Hippocampal formation (tissue), 2 donors: ENCODE measurements at regions not wholly inside any gene's neighbourhood (a gene's known extent, or its start where the extent isn't known, plus 50 kb on each side); places are given as distances from the start of the nearest gene placed in this dataset.

Source experiments
- DNase-seq, 2 donors: peaks; one replicate each; lab custom pipeline; 2025; lab: John Stamatoyannopoulos, UW

DNA sequence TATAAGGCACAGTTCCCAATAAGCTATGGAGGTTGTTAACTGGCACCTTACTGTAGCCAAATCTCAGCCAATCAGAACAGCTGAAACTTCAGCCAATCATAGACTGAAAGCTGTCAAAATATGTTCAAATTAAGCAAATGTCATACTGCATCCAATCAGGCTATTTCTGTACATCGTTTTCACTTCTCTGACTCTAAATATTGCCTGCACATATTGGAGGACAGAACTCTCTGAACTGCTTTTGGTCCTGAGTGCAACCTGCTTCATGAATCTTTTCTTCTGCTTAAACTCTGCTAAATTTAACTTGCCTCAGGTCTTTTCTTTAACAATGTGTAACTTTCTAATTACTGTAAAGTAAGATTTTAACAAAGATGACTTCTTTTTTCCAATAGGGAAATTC, 1198.9 kb upstream of the PCDH7 start:
- DNase-seq: no peak

DNA sequence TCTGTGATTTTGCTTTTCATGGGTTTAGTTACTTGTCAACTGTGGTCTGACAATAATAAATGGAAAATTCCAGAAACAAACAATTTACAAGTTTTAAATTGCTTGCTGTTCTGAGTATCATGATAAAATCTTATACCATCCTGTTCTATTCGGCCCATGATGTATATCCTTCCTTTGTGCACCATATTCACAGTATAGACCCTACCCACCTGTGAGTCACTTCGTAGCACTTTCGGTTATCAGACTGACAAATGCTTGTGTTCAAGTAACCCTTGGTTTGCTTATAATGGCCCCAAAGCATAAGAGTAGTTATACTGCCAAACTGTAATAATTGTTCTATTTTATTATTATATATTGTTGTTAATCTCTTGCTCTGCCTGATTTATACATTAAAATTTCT, 1183.4 kb upstream of the PCDH7 start:
- no peak for DNase-seq

DNA sequence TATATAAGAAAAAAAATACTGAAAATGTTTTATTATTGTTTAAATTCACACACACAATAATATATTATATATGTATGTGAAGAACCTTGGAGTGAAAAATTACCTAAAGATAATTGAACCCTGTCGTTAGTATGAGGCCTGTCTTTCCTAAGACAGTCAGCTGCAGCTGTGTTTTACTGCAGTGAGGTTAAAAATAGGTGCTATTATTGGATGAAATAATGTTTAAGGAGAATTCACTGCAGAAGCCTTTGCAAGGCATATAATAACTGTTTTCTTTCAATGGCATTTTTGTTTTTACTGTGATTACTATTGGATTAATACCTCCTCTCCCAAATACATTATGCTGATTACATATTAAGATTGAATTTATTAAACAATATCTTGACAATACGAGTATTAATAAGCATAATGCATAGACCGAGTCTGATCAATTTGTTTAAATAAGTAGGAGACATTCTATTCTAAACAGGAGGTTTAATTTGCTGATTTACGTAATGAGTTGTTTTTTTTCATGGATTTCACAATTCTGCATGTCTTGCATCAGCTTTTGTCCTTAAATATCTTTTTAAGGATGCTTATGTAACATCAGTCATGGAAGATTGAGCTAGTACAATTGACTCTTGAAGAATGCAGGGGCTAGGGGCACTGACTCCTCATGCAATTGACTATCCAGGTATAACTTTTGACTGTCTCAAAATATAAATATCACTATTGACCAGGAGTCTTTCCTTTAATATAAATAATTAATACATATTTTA, 1181.1 kb upstream of the PCDH7 start:
- DNase-seq: no peak

DNA sequence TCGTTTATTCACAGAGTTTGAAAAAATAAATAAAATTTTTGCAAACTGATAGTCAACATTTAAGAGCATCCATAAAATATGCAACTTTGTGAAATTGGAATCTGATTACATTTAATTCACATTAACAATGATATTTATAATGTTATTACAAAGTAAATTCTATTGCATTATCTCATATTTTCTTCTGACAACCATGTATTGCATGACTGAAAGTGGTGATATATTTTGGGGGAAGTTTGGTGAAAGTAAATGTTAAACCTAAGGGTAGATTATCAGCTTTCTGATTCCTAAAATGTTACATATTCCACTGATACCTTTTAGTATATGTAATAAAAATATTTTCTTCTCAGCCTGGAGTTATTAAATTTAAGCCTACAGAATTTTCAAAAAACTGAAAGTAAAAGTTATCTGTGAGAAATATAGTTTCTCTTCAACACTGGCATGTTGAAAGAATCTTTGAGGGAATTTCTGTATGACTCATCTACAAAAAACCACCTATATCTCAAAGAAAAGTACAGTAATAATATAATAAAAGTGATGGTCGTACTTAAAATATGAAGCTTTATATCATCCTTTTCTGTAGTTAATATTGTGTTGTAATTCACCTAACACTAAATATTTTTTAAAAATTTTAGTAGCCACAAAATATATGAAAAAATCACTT, 1179.6 kb upstream of the PCDH7 start:
- DNase-seq: no peak

DNA sequence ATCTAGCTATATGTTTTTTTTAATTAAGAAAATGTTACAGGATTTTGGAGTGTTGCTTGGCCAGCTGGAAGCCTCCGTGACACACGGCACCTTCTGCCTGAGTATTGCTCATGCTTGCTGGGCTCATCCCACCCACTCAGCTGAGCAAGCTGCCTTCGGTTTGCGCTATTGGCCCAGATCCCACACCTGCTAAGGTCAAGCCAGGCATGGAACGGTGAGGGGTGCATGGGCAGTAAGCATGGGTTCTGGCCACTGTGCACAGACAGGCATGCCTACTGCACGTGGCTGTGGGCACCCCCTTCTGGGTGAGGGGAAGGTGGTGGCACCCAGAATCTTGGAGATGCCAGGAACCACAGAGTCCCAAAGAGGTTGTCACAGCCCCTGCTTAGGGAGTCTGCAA, 1178.4 kb upstream of the PCDH7 start:
- no peak for DNase-seq

DNA sequence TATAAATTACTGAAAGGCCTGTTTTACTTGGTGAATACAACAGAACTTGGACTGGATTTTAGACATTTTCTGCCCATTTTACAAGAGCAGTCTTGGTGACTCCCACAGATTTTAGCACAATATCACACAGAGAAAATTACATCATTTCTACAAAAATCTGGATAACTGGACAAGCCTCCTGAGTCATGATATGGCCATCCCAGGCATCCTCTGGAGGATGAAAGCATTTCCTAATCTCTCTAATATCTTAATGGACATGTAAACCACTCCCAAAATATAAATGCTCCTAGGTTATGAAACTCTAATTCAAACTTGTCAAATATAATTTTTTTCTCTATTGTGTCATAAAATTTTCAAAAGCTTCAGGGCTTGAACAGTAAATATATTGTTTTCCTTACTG, 1170.8 kb upstream of the PCDH7 start:
- no peak for DNase-seq

DNA sequence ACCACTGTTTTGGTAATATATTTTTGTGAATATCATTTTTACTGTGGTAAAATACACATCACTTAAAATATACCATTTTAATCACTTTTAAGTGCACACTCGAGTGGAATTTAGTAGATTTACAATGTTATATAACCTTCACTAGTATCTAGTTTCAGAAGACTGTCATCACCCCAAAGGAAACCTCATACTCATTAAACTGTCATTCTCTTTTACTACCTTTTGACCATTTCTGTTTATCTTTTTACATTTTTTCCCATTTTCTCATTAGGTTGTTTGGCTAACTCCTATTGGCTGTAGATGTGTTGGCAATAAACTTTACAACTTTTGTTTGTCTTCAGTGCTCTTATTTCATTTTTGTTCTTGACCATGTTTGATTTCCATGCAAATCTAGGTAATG, 1168.3 kb upstream of the PCDH7 start:
- no peak for DNase-seq

DNA sequence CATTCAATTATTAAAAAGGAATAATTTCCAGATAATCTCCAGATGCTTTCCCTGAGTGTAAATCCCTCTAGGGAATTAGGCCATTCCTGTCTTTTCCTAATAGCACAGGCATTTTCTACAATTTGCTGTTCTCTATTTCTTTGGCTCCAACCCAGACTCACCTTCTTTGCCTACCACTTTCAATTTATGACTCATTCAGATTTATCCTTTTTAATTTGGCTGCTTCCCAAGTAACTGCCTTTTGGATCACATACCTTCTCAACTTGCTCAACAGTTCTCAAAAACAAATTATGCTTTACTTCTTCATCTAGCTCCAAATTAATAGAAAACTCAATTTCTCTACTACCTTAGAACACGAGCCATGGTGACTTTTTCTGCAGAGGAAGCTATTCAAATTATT, 1166.3 kb upstream of the PCDH7 start:
- no peak for DNase-seq

DNA sequence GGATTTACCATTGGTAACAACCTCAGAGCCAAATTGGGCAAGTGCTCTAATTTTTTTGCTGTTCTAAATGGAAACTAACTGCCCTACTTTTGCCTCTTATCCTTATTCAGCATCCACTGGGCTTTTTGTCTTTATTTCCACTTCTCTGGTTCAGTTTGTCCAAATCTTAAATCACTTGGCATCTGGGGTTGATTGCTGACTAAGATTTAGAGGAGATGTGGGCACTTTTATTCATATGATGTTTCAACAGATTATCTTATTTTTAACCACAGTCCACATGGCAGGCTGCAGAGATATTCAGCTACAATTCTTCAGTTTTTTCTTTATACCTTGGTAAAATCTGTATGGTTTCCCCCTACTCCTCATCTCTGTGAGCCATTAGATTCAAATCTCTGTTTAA, 1161.4 kb upstream of the PCDH7 start:
- no peak for DNase-seq

DNA sequence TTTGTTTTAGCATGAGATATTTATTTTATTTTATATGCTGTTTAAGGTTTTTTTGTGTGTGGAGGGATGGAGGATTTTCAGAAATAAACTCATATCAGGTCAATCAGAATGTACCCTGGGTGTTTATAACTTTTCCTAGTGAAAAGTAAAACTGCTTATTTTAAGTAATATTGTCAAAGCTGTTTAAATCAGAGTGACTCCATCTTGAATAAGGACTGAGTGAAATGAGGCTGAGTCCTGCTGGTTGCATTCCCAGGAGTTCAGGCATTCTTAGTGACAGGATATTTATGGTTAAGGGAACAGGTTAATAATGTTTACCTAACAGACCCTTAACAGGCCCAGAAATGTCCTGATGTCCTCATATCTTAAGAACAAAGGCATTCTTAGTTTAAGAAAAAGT, 1160.9 kb upstream of the PCDH7 start:
- DNase-seq: no peak

DNA sequence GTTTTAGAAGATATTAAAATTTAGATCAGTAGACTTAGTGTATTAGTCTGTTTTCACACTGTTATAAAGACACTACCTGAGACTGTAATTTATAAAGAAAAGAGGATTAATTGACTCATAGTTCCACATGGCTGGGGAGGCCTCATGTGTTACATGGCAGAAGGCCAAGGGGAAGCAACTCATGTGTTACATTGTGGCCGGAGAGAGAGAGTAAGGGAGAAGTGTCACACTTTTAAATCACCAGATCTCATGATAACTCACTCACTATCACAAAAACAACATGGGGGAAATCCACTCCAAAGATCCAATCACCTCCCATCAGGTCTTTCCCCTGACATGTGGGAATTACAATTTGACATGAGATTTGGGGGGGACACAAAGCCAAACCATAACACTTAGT, 1159.7 kb upstream of the PCDH7 start:
- DNase-seq: no peak

DNA sequence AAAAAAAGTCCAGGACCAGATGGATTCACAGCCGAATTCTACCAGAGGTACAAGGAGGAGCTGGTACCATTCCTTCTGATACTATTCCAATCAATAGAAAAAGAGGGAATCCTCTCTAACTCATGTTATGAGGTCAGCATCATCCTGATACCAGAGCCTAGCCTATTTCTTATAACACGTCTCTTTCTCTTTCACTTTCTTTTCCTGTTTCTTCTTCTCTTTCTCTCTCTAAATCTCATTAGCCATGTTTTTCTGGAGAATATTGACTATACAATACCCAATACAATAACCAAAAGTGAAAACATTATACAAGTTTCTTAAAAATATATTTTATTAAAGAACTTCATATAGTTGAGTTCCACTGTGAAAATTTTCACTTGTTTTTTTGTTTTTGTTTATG, 1154.9 kb upstream of the PCDH7 start:
- DNase-seq: no peak

DNA sequence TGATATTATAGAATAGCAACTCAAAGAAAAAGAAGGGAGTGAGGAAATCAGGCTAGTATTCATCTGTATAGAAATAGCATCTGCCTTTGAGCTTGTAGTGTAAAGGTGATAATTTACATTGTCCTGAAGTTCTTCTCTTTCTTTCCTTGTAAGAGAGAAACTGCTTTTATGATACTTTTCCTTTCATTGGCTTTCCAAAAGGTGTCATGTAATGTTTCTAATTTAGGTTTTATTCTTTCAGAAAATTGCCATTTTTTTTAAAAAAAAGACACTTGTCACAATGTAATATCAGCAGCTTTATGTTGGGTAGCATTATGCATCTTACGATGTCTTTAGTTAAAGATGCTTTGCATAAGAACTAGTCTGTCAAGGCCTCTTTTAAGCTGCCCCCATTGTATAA, 1153.8 kb upstream of the PCDH7 start:
- no peak for DNase-seq

DNA sequence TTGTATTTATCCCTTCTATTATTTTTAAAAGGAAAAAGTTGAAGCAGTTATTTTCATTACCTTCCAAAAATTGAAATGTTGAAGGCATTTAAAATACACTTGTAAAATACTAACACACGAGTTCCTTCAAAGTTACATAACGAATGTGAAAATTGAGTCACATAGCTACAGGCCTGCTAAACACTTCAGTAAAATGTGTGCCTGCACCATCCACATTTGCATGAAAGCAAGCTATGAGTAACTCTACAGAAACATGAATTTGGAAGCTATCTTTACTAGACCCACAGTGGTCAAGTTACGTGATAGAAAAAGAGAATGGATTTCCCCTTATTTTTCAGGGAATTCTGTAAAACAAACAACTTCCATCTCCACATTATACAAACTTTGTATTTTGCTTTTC, 1148.8 kb upstream of the PCDH7 start:
- DNase-seq: no peak

DNA sequence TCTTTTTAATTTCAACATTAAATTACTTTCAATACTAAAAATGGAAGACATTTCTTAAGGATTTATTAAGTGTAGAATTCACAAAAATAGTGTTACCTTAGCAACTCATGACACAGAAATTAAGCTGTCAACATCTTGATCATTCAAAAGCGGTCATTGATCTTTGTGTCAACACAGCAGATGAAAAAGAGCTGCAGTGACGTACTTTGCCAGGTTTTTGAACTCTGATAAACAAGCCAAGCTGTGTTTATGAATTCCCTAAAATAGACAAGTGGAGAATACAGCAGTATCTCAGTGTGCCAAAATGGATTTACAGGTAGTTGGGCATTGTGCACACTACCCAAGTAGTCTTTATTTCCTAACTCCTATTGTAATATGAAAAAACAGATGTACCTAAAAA, 1141.8 kb upstream of the PCDH7 start:
- DNase-seq: no peak

DNA sequence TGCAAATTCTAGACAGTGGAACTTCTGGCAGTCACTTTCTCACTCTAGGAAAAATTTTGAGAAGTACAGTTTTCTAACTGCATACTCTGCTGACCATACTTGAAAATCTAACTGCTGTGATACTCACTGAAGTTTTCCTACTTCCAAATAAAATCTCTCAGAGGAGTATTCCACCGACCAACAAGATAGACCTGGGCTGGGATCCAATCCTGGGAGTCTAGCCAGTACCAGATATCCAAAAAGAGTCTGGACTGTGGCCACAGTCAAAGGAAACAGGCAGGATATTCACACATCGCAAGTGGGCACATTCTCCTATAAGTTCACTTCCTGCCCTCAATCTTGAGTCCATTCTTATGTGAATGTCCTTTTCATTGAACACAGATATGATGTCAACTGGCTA, 1138.7 kb upstream of the PCDH7 start:
- DNase-seq: peak; percentile 3 to 9

DNA sequence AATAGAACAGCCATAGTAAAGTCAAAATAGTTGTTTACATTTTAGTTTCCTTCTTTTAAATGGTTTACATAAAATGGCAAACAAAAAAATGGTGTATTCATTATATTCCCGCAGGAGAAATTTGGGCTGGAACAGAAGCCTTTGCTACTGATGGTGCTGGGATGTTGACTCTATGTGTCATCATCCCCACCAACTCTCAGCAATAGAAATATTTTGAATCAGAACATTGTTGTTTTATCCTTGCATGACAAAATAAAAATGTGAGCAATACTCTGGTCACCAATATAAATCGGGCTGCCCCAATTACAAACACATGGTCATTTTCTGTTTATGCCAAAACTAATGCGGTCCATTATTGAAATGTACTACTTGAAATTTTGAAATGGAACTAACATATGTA, 1131.6 kb upstream of the PCDH7 start:
- DNase-seq: no peak

DNA sequence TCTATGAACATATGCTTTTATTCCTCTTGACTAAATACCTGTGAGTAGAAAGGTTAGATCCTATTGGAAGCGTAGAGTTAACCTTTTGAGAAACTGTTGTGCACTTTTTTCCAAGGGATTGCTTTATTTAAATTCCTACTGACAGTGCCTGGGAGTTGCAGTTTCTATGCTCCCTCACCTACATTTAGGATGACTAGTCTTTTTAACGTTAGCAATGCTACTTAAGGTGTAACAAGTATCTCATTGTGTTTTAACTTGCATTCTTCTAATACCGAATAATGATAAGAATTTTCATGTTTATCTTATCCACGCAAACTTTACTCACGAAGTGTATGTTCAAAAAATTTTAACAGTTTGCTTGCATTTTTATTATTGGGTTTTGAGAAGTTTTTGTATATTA, 1123.9 kb upstream of the PCDH7 start:
- DNase-seq: no peak

DNA sequence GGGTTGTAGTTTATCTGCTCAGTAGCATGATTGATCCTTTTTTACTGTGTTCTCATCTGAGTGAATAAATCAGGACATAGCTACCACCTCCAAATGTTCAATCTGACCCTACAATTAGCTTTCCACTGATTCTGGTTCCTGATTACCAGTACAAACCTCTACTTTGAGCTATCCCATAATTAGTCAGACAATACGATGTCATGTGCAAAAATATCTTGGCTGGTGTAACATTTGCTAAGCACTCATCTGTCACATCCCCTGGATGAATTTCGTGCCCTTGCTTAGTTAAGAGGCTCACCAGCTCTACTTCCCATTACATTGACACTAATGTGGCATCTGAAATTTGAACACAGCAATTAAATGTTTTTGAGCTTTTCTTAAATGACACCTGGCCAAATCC, 1101.0 kb upstream of the PCDH7 start:
- no peak for DNase-seq

DNA sequence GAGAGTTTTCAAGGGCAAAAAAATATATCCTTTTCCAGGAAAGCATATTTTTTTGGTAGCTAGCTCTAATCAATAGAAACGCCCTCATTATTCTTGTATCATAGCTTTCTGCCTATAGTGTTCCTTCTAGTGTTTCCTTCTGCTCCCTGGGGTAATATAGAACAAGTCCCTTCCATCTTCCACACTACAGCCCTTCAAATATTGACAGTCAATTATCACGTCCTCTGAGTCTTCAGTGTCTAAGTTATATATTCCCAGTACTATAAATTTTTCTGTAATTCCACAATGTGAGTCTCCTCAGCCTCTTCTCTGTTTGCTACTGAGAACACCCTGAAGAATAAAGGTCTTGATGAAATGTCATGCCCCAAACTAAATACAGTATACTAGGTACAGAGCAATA, 1088.0 kb upstream of the PCDH7 start:
- no peak for DNase-seq

DNA sequence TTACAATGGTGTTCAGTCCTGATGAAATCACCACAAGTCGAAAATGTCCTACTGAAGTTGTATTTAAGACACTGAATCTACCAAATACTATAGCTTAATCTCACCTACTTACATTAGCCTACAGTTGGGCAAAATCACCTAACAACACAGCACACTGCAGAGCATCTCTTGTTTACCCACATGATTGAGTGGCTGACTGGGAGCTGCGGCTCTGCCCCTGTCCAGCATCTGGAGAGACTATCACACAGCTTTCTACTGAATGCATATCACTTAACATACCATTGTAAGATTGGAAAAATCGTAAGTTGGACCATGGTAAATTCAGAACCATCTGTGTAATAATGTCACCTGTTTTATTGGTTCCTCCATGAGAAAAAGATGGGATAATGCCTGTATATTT, 1083.2 kb upstream of the PCDH7 start:
- DNase-seq: no peak

DNA sequence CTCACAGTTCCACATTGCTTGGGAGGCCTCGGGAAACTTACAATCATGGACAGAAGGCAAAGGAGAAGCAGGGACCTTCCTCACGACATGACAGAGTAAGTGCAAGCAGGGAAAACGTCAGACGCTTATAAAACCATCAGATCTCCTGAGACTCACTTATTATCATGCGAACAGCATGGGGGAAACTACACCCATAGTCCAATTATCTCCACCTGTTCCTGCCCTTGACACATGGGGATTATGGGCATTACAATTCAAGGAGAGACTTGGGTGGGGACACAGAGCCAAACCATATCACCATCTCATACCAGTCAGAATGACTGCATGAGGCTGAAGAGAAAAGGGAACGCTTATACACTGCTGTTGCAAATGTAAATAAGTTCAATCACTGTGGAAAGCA, 1066.9 kb upstream of the PCDH7 start:
- no peak for DNase-seq

DNA sequence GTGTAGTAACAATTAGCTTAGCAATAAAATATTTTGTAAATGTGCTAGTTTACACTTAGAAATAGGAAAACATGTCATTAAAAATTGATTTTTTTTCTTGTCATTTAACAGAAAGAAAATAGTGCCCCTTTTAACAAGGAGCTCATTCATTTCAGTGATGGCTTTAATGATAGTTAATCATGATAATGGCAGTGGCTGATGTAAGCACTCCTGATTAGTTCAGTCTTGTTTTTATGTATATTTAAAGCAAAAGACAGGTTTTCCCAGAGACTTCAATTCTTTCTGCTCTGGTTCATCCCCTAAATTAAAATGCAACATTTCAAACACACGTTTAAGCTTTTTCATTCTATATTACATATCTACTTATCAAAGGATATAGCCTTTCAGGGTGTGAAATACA, 1039.5 kb upstream of the PCDH7 start:
- no peak for DNase-seq

DNA sequence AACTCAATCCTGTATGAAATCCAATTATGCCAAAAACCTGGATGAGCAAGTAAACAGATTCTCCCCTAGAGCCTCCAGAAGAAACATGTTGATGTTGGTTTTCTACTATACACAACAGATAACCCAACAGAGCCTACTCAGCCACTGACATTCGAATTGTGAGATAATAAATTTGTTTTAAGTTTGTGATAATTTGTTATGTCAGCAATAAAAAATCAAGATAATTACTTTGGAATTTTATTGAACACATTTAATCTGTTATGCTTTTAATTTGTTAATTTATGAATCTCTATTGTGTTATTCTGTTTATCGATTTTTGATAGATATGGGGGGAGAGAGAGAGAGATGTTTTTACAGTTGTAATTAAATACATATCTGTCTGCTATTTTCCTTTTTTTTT, 1016.1 kb upstream of the PCDH7 start:
- no peak for DNase-seq
